ENCODE measurements at regions not wholly inside any gene's neighbourhood (a gene's known extent, or its start where the extent isn't known, plus 50 kb on each side); places are given as distances from the start of the nearest gene placed in this dataset.

- TF ChIP-seq EP300 (IDR thresholded peaks at IDR 0.05; ENCODE audit: borderline replicate concordance) (no peak), EGR1 (IDR thresholded peaks at IDR 0.05) (no peak), RAD21 (IDR thresholded peaks at IDR 0.05; ENCODE audit: low read depth) (no peak), ZBTB7A (IDR thresholded peaks at IDR 0.05; ENCODE audit: low read depth) (no peak), TAF1 (IDR thresholded peaks at IDR 0.05; ENCODE audit: low read depth) (no peak), NFIC (IDR thresholded peaks at IDR 0.05) (no peak), CEBPB (IDR thresholded peaks at IDR 0.05) (no peak), YY1 (IDR thresholded peaks at IDR 0.05; ENCODE audit: low read depth) (no peak)
- TF ChIP-seq, protein P1, sequence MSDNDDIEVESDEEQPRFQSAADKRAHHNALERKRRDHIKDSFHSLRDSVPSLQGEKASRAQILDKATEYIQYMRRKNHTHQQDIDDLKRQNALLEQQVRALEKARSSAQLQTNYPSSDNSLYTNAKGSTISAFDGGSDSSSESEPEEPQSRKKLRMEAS (IDR thresholded peaks at IDR 0.05) = no peak
- TF ChIP-seq, protein P2, sequence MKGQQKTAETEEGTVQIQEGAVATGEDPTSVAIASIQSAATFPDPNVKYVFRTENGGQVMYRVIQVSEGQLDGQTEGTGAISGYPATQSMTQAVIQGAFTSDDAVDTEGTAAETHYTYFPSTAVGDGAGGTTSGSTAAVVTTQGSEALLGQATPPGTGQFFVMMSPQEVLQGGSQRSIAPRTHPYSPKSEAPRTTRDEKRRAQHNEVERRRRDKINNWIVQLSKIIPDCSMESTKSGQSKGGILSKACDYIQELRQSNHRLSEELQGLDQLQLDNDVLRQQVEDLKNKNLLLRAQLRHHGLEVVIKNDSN (IDR thresholded peaks at IDR 0.05) = no peak
Observed at GRCh38 chr17:83154311-83155127, 75.1 kb downstream of the METRNL start.
